Adrenal gland (tissue), 9 donors: ENCODE measurements at regions not wholly inside any gene's neighbourhood (a gene's known extent, or its start where the extent isn't known, plus 50 kb on each side); places are given as distances from the start of the nearest gene placed in this dataset.

Experiments used
- DNase-seq, 7 donors: peaks; one replicate each; pipeline ENCODE4 v3.0.0-alpha.2; 2019 to 2020
- H3K27ac ChIP-seq, 5 donors: fragments of 200-600 bp; sonication (generic) in 4 of 5; 1 replicate in 3 of 5; 2 replicates in 2 of 5; pipeline versions ENCODE4 v1.5.1 to v1.8.0; 2016 to 2020; ENCODE audit warnings: mild to moderate bottlenecking in 1 of 5
- H3K27me3 ChIP-seq: fragments of 200-600 bp; 2 replicates; pipeline ENCODE4 v1.8.0; 2021
- H3K36me3 ChIP-seq, 2 donors: fragments of 200-600 bp; replicated peaks in 1 of 2; 1 replicate in 1 of 2; 2 replicates in 1 of 2; pipeline versions ENCODE4 v1.5.1 to v1.8.0; 2018 to 2022
- H3K4me1 ChIP-seq, 2 donors: fragments of 200-600 bp; replicated peaks in 1 of 2; 1 replicate in 1 of 2; 2 replicates in 1 of 2; pipeline versions ENCODE4 v1.5.1 to v1.8.0; 2018 to 2021
- H3K4me3 ChIP-seq, 4 donors: fragments of 200-600 bp; sonication (generic) in 3 of 4; one replicate each; pipeline ENCODE4 v1.5.1; 2016 to 2018
- H3K9me3 ChIP-seq, 3 donors: fragments of 200-600 bp; sonication (generic) in 1 of 3; replicated peaks in 1 of 3; 1 replicate in 2 of 3; 2 replicates in 1 of 3; pipeline versions ENCODE4 v1.5.1 to v1.8.0; 2016 to 2021
- CTCF ChIP-seq, 6 experiments: fragments of 450-650 bp in 4 of 6; fragments of 200-600 bp in 2 of 6; sonication (generic) in 1 of 6; IDR thresholded peaks; 1 replicate in 5 of 6; 2 replicates in 1 of 6; pipeline versions ENCODE4 v1.5.1 to v1.8.0; 2016 to 2021; ENCODE audit warnings: antibody characterized with exemption in 6 of 6, mild to moderate bottlenecking in 2 of 6, moderate library complexity in 1 of 6
- POLR2A ChIP-seq, 2 donors: fragments of 450-650 bp; IDR thresholded peaks; one replicate each; pipeline ENCODE4 v1.6.1; 2017; ENCODE audit warnings: antibody characterized with exemption in 2 of 2, mild to moderate bottlenecking in 2 of 2, moderate library complexity in 1 of 2
- WGBS, 4 donors: extraction: QIAGEN DNeasy Blood & Tissue Kit in 2 of 4; methylation state at CpG; one replicate each; pipeline versions ENCODE4 v1.1.5 to v1.1.7; 2013 to 2017; 5-methylcytosine and 5-hydroxymethylcytosine counted together
- intact Hi-C, 2 donors: fragments of 100-400 bp; cut with DNase I; formaldehyde crosslinking; loops; one replicate each; pipeline versions ENCODE4 v1.14.1 to v1.15.0; 2022 to 2023
- donor health status: healthy with polysubstance abuse.
- donor health status: Bipolar disorder and iron deficiency.
- donor health status: DM: yes; HTN: yes; CAD: no.
- donor health status: DM: no; HTN: no; CAD: no.
- donor health status: DM: no; HTN: no; CAD: no.

- no peaks in the 10 kb centered on the region for H3K27me3 ChIP-seq
- no peak overlapping the region for H3K4me3 ChIP-seq
- 62 to 68% (median 66%) methylated on average over 7 of the region's 7 CpGs for whole genome bisulfite sequencing, 4 donors
- no peak overlapping the region for H3K27ac ChIP-seq
- no peaks in the 10 kb centered on the region for H3K9me3 ChIP-seq
- intact Hi-C loops = no loop called here
- H3K36me3 ChIP-seq = no peaks in the 10 kb centered on the region
- H3K4me1 ChIP-seq = no peaks in the 10 kb centered on the region
- DNase-seq = no peak
- TF ChIP-seq CTCF (IDR thresholded peaks at IDR 0.05) (no peak), POLR2A (IDR thresholded peaks at IDR 0.05) (no peak)
These were observed 77.3 kb downstream of the NFKBIZ start for GRCh38 chr3:101926594-101927105.

GRCh38 chr3:101928890-101929289 lies 79.6 kb downstream of the NFKBIZ start:
- no peaks in the 10 kb centered on the region for H3K4me1 ChIP-seq
- TF ChIP-seq CTCF (IDR thresholded peaks at IDR 0.05) (no peak), POLR2A (IDR thresholded peaks at IDR 0.05) (no peak)
- no peaks in the 10 kb centered on the region for H3K36me3 ChIP-seq
- H3K9me3 ChIP-seq = no peaks in the 10 kb centered on the region
- intact Hi-C loops = no loop called here
- H3K27ac ChIP-seq = no peak overlapping the region
- WGBS, 4 donors = 89 to 100% (median 99%) methylated on average over 1 of the region's 1 CpG
- H3K4me3 ChIP-seq = no peak overlapping the region
- DNase-seq = peak in 1 of 7 donors; percentile 13
- no peaks in the 10 kb centered on the region for H3K27me3 ChIP-seq

GRCh38 chr3:101931081-101931480 lies 81.8 kb downstream of the NFKBIZ start:
- Histone ChIP-seq H3K4me3 (no peak overlapping the region), H3K4me1 (no peaks in the 10 kb centered on the region), H3K27ac (no peak overlapping the region), H3K36me3 (no peaks in the 10 kb centered on the region), H3K27me3 (no peaks in the 10 kb centered on the region), H3K9me3 (no peaks in the 10 kb centered on the region)
- WGBS, 4 donors = 89 to 93% (median 93%) methylated on average over 1 of the region's 1 CpG
- DNase-seq = no peak
- intact Hi-C loops = no loop called here
- TF ChIP-seq CTCF (IDR thresholded peaks at IDR 0.05) = no peak
- TF ChIP-seq POLR2A (IDR thresholded peaks at IDR 0.05) = no peak

- Histone ChIP-seq H3K27ac (no peak overlapping the region), H3K4me3 (no peak overlapping the region), H3K36me3 (no peaks in the 10 kb centered on the region), H3K4me1 (no peaks in the 10 kb centered on the region), H3K27me3 (no peaks in the 10 kb centered on the region), H3K9me3 (no peaks in the 10 kb centered on the region)
- TF ChIP-seq CTCF (IDR thresholded peaks at IDR 0.05) (no peak), POLR2A (IDR thresholded peaks at IDR 0.05) (no peak)
- intact Hi-C loops = no loop called here
- DNase-seq = no peak
- 79 to 91% (median 87%) methylated on average over 6 of the region's 6 CpGs for WGBS, 4 donors
These were observed 83.2 kb downstream of the NFKBIZ start for GRCh38 chr3:101932326-101933068.
